GM21447 (cell line): ENCODE measurements at regions not wholly inside any gene's neighbourhood (a gene's known extent, or its start where the extent isn't known, plus 50 kb on each side); places are given as distances from the start of the nearest gene placed in this dataset.

Experiments
- ATAC-seq: cut with Tn5 transposase; IDR thresholded peaks from one replicate; pipeline ENCODE4 v1.9.1; 2021; ENCODE audit not compliant: unreplicated experiment

DNA sequence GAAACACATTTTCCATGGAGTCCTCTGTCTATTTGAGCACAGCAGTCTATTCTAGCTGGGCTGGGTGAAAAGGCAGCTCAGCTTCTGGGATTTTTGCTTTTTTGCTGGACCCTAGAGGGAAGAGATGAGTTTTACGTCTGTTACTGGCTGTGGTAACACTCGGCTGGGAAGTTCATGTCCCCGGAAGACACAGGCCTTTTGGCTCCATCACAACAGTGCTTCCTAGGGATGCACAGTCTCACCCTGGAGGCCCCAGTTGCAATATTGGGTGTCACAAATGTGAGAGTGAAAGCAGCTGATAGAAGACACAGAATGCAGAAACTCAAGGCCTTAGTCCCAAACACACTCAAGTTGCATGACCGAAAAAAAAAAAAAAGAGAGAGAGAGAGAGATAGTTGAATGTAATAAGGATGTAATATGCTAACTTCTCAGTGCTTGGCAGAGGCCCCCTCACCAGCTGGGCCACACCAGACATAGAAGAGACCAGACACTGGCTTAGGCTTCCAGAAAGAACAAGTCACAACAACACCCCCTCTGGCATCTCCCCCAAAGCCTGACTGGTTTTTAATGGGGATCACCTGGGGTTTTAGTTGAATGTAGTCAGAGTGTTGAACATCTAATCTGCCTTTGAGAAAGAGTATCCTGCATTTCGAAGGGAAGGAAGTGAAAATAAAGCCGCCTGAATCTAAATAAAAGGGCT is 545.4 kb upstream of the FZD8 start:
- no peak for ATAC-seq

DNA sequence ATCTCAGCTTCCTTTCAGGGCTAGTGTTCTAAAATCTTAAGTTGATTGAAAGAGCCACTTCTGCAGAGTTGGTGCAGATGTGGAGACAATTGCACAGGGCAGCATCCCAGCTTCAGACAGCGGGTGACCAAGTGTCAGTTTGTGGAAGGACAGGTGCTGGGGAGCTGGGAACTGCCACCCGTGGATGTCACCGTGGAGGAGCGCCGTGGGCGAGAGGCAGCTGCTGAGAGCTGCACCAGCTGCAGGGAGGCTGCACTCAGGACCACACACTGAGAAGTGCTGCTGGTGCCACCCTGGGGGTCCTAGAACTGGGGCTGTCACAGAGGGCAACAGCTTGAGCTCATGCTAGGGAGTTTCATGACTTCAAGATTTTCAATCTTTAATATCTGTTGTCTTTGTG is 543.0 kb upstream of the FZD8 start:
- ATAC-seq: no peak

DNA sequence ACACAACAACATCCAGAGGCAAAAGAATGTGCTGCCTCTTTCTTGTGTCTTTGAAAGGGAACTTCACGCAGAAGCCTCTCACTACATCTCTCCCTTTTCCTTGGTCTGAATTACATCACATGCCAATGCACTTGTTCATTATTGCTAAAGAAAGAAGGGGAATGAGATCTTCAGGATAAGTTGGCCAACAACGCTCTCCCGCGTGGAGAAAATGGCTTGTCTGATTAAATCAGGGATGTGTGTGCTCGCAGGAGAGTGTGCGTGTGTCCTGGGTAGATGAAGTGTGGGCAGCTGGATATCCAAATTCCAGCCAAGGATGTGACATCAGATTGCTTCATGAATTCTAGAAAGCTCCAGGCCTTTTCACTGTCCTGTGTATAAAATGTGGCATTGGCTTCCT is 541.6 kb upstream of the FZD8 start:
- ATAC-seq: no peak

DNA sequence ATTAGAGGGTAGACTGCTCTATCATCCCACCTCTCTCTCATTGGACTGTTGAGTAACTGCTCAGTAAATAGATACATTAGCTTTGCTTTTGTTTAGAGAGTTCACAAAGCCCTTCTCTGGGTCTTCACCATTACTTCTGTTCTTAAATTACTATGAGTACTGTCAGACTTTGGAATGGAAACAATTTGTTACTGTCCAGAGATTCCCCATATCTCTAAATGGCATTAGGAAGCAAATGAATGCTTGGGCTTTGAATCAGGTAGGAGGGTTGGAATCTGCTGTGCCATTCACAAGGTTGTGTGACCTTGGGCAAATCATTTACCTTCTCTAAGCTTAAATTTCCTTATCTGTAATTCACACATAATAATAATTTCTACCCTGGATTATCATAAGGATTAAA is 541.0 kb upstream of the FZD8 start:
- no peak for ATAC-seq

DNA sequence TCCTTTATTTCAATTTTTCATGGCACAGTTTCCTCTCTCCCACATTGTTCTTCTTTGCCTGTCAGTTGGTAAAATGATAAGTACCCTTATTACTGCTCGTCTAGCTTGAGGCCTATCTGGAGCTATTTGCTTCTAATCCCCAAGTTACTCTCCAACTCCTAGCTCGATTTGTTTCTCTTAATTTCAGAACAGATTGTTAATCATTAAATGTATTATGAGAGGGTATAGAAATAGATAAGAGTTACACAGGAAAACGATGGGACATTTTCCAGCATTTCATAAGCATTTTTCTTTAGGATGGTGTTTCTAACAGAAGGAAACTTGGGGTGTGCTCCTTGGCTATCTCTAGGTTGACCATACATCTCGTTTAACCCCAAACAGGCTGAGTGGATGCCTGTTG is 540.5 kb upstream of the FZD8 start:
- ATAC-seq: no peak

DNA sequence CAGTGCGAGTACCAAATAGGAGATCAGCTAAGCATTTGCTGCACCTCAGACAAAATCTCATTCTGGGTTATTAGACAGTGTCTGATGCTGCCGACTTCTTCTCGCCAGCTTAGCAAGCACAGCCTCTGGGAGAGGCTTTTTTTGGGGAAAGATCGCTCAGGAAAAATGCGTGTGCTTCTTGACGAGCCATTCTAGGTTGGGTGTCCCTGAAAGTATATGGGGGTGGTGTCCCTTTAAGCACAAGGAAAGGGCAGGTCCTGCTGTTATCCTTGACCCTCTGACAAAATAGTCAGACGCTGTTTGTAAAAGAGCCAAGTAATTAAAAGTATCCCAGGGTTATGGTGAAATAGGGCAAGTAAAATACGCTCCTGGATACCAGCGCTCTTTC is 540.1 kb upstream of the FZD8 start:
- ATAC-seq: no peak

DNA sequence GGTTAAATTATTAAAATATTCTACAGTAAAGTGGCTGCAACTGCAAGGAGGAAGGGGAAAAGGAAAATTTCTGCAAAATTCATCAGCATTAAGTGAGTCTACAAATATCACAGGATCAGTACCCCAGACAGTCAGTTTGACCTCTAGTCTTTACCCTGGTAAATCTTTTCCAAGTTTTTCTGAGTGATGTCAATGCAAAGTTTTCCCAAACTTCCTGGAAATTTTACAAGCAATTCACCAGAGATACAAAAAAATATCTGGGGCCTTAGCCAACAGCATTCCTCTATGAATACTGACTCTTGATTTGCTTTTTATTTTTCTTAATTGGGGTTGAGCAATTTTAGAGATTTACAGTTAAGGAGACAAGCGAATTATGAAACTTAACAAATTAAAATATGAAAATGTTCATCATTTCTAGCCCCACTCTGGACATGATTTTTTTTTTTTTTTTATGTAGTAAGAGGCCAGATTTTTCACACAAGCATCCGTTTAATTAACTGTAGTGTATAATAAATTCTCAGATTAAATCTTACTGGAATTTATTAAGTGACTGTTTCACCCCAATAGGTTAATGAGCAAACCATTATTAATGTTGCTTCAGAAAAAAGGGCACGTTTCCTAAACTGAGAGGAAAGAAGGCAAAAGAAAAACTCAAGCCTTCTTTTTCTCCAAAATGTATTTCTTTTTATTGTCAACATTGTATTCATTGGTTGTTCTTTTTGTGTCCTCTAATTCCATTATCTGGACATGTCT is 539.5 kb upstream of the FZD8 start:
- ATAC-seq: no peak

DNA sequence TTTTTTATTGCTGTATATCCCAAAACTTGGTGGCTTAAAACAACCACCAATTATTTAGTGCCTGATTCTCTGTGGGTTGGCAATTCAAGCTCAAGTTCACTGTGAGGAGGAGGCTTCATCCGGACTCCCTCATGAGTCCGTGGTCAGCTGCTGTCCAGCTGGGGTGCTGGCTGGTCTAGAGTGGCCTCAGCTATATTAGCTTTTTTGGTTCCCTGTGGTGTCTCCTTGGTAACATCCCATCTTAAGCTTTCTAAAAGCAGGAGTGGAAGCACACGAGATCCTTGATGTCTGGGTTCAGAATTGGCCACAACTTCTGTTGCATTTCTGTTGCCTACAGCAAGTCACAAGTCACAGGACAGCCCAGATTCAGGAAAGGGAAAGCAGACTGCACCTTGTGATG is 536.5 kb upstream of the FZD8 start:
- ATAC-seq: no peak

DNA sequence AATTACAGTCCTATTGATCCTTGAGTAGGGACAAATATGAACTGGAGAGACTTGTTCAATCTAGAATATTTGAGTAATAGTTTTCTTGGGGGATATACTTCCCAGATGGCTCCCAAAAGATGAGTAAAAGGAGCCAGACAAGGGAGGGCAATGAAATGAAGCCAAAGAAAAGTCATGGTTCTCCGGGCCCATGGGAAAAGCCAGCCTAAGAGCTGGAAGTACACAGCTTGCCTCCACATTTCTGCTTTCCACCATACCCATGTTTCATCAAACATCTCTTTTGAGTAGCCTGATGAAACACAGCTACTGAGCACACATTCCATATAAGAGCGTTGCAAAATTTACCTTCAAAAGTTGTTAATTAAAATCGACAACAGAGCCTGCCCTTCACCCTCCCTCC is 535.0 kb upstream of the FZD8 start:
- ATAC-seq: no peak

DNA sequence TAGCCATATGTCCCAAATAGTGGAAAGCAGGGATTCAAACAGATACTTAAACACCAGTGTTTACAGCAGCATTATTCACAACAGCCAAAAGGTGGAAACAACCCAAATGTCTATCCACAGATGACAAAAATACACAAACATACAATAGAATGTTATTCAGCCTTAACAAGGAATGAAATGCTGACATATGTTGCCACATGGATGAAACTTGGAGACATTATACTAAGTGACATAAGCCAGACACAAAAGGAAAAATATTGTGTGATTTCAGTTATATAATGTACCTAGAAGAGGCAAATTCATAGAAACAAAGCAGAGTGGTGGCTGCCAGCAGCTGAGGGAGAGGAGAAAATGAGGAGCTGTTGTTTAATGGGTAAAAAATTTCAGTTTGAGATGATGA is 533.9 kb upstream of the FZD8 start:
- no peak for ATAC-seq

DNA sequence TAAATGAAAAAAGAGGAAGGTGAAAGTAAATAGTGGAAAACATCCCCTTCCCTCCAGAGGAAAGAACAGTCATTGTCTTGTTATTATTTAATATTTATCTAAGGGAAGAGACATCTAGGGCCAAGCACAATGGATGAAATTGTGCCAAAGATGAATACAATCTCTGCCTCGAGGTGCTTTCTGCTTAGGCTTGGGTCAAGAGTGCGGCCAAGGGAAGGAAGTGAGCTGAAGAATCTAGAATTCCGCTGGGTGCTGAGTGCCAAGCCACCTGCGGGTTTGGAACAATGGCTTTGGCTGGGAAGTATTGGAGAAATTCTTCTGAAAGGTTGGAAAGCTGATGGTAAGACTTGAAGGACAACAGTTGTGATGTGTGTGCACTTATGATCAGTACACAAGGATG is 531.3 kb upstream of the FZD8 start:
- ATAC-seq: no peak

DNA sequence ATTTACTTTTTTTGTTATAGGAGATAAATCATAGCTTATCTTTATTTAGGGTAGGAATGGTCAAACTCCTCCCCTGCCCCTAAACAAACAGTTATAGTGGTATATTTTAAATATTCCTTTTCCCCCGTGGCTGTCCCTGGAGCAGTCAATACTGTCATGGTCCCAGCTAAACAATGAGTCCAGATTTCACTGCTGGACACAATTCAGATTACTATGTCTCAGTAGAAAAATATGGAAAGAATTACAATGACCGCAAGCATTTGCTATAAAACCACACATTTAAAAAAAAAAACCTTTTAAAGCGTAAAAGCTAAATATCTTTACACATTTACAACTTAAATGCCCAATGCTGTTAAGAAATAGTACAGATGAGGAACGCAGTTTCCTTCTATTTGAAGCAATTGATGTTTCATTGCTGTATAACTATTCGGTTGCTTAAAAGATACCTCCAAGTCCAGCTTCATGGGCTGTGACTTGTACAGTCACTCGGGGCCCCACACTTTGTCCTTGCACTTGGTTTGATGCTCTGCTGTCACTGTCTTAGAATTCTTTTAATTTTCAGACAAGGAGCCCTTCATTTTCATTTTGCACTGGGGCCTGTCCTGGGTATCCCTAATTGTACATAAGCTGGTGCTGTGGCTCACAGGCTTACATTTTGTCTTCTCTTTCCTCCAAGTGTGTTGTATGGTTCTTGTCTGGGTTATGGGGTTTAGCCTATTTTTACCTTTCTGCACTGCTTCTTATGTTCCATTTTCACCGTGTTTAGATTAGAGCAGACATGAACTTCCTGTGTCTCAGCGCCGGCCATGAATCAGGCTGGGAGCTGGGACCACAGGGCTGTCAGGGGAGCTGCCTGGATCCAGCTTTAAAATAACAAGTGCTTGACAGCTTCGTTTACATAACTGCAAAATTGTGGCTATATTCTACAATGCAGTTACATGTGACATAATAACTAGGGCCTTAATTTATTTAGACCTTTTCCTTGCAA is 530.2 kb upstream of the FZD8 start:
- no peak for ATAC-seq

DNA sequence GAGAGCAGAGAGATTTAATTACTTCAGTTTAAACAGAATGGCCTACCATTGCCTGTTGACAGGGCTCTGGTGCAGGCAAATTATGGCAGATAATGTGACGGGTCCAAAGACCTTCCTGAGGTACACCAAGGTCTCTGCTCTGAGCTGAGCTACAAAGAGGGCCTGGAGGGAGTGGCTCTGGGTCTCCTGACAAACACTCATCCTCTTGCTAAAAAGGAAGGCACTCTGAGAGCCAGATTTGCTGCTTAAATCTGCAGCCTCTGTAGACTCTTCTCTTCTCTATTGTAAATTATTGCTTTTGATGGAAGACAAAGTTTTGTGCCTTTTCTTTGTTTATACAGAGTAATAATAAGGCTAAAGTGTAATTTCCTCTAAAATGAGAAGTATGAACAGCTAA is 529.5 kb upstream of the FZD8 start:
- no peak for ATAC-seq

DNA sequence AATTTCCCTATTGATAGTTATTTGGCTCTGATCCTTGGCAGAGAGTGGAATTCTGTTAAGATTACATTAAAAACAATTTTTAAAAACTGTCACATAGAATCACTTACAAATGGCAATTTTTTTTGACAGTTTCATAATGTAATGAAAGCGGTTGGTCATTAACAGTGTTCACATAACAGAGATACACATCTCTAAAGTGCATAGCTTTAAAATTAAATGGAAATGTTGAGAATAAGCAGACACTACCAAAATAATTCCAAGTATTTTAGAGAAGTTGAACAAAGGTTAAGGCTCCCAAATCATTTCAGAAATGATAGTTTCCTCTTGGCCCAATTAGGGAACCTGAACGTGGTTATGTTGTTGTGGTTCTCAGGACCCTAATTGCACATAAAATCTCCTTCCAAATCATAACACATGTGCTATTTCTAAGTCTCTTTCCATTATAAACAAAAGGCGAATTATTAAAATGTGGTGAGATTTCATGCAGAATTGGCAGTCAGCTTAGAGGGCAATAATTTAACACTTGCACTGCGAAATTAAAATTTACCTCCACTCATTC is 528.9 kb upstream of the FZD8 start:
- ATAC-seq: no peak

DNA sequence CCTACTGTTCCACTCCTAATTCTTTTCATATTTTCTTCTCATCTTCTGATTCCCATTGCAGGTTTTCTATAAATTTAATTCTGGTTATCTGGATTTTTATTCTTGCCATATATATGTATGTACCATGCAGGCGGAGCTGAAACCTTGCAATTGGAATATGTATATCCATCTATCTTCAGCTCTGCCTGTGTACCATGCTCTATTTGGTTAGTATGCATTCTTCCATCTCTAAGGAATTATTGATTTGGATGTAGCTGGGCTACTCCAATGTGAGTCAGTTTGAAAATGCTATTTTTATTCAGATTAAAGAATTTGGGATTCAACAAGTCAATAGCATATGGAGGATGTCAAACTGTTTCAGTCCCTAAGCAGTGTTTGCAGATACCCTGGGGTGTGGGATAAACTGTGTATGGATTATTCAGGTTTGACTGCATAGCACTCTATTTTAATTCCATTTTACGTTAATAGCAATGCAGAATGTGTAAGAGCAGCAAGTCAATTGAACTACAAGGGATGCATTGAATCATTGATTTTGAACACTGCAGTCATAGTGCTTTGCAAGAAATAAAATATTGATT is 528.1 kb upstream of the FZD8 start:
- ATAC-seq: no peak

DNA sequence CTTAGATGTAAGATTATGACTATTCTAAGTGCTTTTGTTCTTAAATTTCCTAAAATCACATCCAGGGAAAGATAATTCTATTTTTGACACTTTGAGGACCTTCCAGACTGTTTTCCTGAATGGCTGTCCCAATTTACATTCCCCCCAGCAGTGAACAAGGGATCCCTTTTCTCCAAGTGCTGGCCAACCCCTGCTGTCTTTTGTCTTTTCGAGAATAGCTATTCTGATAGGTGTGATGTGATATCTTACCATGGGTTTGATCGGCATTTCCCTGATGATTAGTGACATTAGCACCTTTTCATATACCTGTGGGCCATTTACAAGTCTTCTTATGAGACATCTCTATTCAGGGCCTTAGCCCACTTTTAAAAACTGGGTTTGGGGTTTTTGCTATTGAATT is 526.7 kb upstream of the FZD8 start:
- ATAC-seq: no peak

DNA sequence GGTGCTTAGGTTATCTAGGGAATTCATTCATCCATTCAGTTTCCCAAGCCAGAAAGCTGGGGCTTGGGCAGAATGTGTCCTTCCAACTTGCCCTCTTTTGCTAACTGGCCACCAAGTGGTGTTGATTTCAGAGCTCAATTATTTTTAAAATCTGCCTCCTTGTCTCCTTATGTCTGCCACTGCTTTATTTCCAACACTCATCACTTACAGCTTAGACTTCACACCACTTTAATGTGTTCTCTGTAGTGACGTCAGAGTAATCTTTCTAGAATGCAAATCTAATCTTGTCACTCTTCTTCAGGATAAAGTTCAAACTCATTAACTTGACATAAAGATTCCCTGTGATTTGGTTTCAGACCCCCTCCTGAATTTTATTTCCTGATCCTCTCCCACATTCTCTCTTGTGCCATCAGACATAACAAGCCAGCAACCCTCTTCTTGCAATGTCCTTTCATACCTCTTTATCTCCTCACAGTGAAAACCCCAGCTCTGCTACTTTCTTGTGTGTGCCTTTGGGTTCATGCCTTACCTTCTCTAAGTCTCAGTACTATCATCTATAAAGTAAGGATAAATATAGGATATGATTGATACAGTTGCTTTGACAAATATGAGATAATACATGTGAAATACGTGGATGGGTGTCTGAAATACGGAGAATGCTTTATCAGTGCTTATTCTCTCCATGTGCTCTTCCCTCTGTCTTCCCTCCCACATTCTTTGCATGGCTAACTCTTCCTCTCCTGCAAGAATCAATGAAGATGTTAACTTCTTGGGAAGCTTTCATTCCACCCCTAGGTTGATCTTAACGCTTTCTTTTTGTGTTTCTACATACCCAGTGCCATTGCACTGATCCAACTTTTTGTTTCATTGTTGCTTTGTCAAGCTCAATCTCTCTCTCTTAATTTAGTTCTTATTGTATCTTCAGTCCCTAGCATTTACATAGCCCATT is 522.7 kb upstream of the FZD8 start:
- ATAC-seq: no peak

DNA sequence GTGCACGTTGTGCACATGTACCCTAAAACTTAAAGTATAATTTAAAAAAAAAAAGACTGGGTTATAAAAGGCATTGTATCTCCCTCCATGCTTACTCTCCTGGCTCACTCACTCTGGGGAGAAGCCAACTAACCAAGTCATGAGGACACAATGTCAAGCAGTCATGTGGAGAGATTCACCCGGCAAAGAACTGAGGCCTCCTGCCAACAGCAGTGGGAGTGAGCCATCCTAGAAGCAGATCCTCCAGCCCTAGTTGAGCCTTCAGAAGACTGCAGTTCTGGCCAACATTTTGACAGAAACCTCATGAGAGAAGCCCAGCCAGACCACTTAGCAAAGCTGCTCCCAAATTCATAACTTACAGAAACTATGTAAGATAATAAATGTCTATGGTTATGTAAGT is 521.7 kb upstream of the FZD8 start:
- no peak for ATAC-seq

DNA sequence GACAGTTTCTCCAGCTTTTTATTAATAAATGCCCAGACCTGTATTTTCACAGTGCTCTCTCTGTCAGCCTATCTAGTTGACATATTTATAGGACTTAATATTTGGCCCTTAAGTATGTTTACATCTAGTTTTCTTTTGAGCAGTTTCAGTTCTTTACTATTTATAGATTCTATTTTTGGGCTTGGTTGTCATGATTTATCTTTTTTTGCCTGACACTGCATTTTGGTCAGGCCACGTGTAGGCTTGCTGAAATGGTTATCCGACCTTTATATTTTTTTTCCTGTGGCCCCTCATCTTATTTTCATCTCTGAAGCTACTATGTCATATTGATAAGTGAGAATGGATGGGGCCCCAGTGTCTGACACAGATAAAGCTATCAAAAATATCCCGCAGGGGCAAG is 515.4 kb upstream of the FZD8 start:
- no peak for ATAC-seq

DNA sequence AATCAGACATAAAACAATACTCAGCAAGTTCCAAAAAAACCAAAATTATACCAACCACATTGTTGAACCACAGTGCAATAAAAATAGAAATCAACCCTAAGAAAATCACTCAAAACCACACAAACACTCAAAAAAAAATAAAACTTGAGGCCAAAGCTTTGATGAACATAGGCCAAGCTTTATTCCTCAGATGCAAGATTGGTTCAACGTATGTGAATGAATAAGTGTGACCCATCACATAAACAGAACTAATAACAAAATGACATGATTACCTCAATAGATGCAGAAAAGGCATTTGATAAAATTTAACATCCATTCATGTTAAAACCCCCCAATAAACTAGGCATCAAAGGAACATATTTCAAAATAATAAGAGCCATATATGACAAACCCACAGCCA is 506.1 kb upstream of the FZD8 start:
- ATAC-seq: no peak
